ENCODE measurements at regions not wholly inside any gene's neighbourhood (a gene's known extent, or its start where the extent isn't known, plus 50 kb on each side); places are given as distances from the start of the nearest gene placed in this dataset.
A peak's percentile ranks its signal among the peaks of the same experiment; 100 is the strongest.

GRCh38 chr3:152210697-152211096 lies 58.0 kb upstream of the MBNL1 start:
- Histone ChIP-seq H2BK15ac (ENCODE audit: low read depth, poor library complexity, severe bottlenecking) (no peak overlapping the region), H2AFZ (ENCODE audit: low read depth, low read length) (no peak overlapping the region), H2BK12ac (ENCODE audit: low read length in 2 of 2) (no peak overlapping the region), H3K27me3 (ENCODE audit: control insufficient read depth in 1 of 2, insufficient read depth in 1 of 2, low read length in 2 of 2) (no peaks in the 10 kb centered on the region), H2AK5ac (ENCODE audit: low read length, severe bottlenecking) (no peak overlapping the region), H3K4me3 (ENCODE audit: insufficient read depth in 1 of 2, low read depth in 1 of 2, low read length in 2 of 2) (no peak overlapping the region), H2BK120ac (ENCODE audit: low read depth, low read length) (no peak overlapping the region), H3K36me3 (ENCODE audit: control insufficient read depth in 1 of 2, insufficient read depth in 2 of 2, low read depth in 1 of 2, low read length in 2 of 2) (no peaks in the 10 kb centered on the region), H4K8ac (ENCODE audit: low read length) (no peak overlapping the region), H3K23ac (ENCODE audit: low read length in 2 of 2) (no peak overlapping the region), H3K14ac (ENCODE audit: low read length in 2 of 2) (no peak overlapping the region), H3K9me3 (ENCODE audit: control insufficient read depth, low read length) (no peaks in the 10 kb centered on the region), H4K91ac (ENCODE audit: low read length) (no peak overlapping the region), H3K4me2 (ENCODE audit: low read length, poor library complexity, severe bottlenecking) (no peak overlapping the region), H3K4me1 (ENCODE audit: control insufficient read depth, insufficient read depth, low read depth, low read length) (peaks cover 2% of the 10 kb centered on the region), H3K79me1 (replicated peaks; ENCODE audit: low read length, poor library complexity, severe bottlenecking) (peaks cover 2% of the 10 kb centered on the region), H3K9ac (ENCODE audit: low read length) (no peak overlapping the region), H3K18ac (ENCODE audit: low read depth in 1 of 2, low read length in 2 of 2) (no peak overlapping the region), H3K4ac (ENCODE audit: low read depth in 1 of 2, low read length in 2 of 2) (no peak overlapping the region), H3K27ac (ENCODE audit: low read length, poor library complexity, severe bottlenecking) (no peak overlapping the region), H2BK5ac (ENCODE audit: low read depth, low read length, poor library complexity, severe bottlenecking) (no peak overlapping the region)
- no peak for DNase-seq
- WGBS, result 100% methylated on average over 2 of the region's 2 CpGs

GRCh38 chr3:152211655-152212054 lies 57.1 kb upstream of the MBNL1 start:
- Histone ChIP-seq H3K79me1 (replicated peaks; ENCODE audit: low read length, poor library complexity, severe bottlenecking) (no peaks in the 10 kb centered on the region), H3K9me3 (ENCODE audit: control insufficient read depth, low read length) (no peaks in the 10 kb centered on the region), H2AFZ (ENCODE audit: low read depth, low read length) (no peak overlapping the region), H3K27me3 (ENCODE audit: control insufficient read depth in 1 of 2, insufficient read depth in 1 of 2, low read length in 2 of 2) (no peaks in the 10 kb centered on the region), H3K36me3 (ENCODE audit: control insufficient read depth in 1 of 2, insufficient read depth in 2 of 2, low read depth in 1 of 2, low read length in 2 of 2) (no peaks in the 10 kb centered on the region), H3K4me2 (ENCODE audit: low read length, poor library complexity, severe bottlenecking) (no peak overlapping the region), H3K14ac (ENCODE audit: low read length in 2 of 2) (no peak overlapping the region), H2BK12ac (ENCODE audit: low read length in 2 of 2) (no peak overlapping the region), H3K27ac (ENCODE audit: low read length, poor library complexity, severe bottlenecking) (no peak overlapping the region), H4K8ac (ENCODE audit: low read length) (no peak overlapping the region), H2AK5ac (ENCODE audit: low read length, severe bottlenecking) (no peak overlapping the region), H3K18ac (ENCODE audit: low read depth in 1 of 2, low read length in 2 of 2) (no peak overlapping the region), H3K4me1 (ENCODE audit: control insufficient read depth, insufficient read depth, low read depth, low read length) (no peaks in the 10 kb centered on the region), H3K4me3 (ENCODE audit: insufficient read depth in 1 of 2, low read depth in 1 of 2, low read length in 2 of 2) (no peak overlapping the region), H3K4ac (ENCODE audit: low read depth in 1 of 2, low read length in 2 of 2) (no peak overlapping the region), H2BK120ac (ENCODE audit: low read depth, low read length) (no peak overlapping the region), H3K9ac (ENCODE audit: low read length) (no peak overlapping the region), H2BK5ac (ENCODE audit: low read depth, low read length, poor library complexity, severe bottlenecking) (no peak overlapping the region), H4K91ac (ENCODE audit: low read length) (no peak overlapping the region), H2BK15ac (ENCODE audit: low read depth, poor library complexity, severe bottlenecking) (no peak overlapping the region), H3K23ac (ENCODE audit: low read length in 2 of 2) (no peak overlapping the region)
- WGBS, result no CpG with 5 or more reads among the region's 1 CpG
- DNase-seq, result no peak

- Histone ChIP-seq H3K4me2 (ENCODE audit: low read length, poor library complexity, severe bottlenecking) (no peak overlapping the region), H2BK5ac (ENCODE audit: low read depth, low read length, poor library complexity, severe bottlenecking) (no peak overlapping the region), H3K18ac (ENCODE audit: low read depth in 1 of 2, low read length in 2 of 2) (no peak overlapping the region), H3K9ac (ENCODE audit: low read length) (no peak overlapping the region), H3K36me3 (ENCODE audit: control insufficient read depth in 1 of 2, insufficient read depth in 2 of 2, low read depth in 1 of 2, low read length in 2 of 2) (no peaks in the 10 kb centered on the region), H3K27me3 (ENCODE audit: control insufficient read depth in 1 of 2, insufficient read depth in 1 of 2, low read length in 2 of 2) (no peaks in the 10 kb centered on the region), H2BK12ac (ENCODE audit: low read length in 2 of 2) (no peak overlapping the region), H2BK120ac (ENCODE audit: low read depth, low read length) (no peak overlapping the region), H4K91ac (ENCODE audit: low read length) (no peak overlapping the region), H3K4me3 (ENCODE audit: insufficient read depth in 1 of 2, low read depth in 1 of 2, low read length in 2 of 2) (no peak overlapping the region), H3K27ac (ENCODE audit: low read length, poor library complexity, severe bottlenecking) (no peak overlapping the region), H3K4ac (ENCODE audit: low read depth in 1 of 2, low read length in 2 of 2) (no peak overlapping the region), H3K79me1 (replicated peaks; ENCODE audit: low read length, poor library complexity, severe bottlenecking) (no peaks in the 10 kb centered on the region), H3K23ac (ENCODE audit: low read length in 2 of 2) (no peak overlapping the region), H2AFZ (ENCODE audit: low read depth, low read length) (no peak overlapping the region), H3K14ac (ENCODE audit: low read length in 2 of 2) (no peak overlapping the region), H2AK5ac (ENCODE audit: low read length, severe bottlenecking) (no peak overlapping the region), H4K8ac (ENCODE audit: low read length) (no peak overlapping the region), H3K9me3 (ENCODE audit: control insufficient read depth, low read length) (no peaks in the 10 kb centered on the region), H2BK15ac (ENCODE audit: low read depth, poor library complexity, severe bottlenecking) (no peak overlapping the region), H3K4me1 (ENCODE audit: control insufficient read depth, insufficient read depth, low read depth, low read length) (no peaks in the 10 kb centered on the region)
- peak; percentile 43 for DNase-seq
Measured at GRCh38 chr3:152213203-152213602, 55.5 kb upstream of the MBNL1 start.

DNA sequence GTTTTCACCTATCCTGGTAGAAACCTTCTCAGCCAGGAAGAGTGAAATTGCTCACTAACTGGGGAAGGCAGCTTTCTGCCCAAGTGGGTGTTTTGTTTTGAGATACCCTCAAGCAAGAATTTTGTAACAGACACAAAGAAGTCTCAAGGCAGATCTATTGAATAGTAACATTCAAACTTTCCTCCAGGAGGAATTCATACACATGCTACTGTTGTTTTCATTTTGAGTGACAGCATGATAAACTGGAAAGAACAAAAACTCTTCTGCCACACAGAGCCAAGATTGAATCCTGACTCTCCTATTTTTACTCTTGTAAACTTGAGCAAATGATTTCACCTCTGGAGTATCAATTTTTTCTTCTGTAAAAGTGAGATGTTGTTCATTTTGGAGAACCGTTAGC lies 54.8 kb upstream of the MBNL1 start:
- Histone ChIP-seq H2BK12ac (ENCODE audit: low read length in 2 of 2) (no peak overlapping the region), H3K14ac (ENCODE audit: low read length in 2 of 2) (no peak overlapping the region), H3K4ac (ENCODE audit: low read depth in 1 of 2, low read length in 2 of 2) (no peak overlapping the region), H3K18ac (ENCODE audit: low read depth in 1 of 2, low read length in 2 of 2) (no peak overlapping the region), H2AFZ (ENCODE audit: low read depth, low read length) (no peak overlapping the region), H3K4me1 (ENCODE audit: control insufficient read depth, insufficient read depth, low read depth, low read length) (no peaks in the 10 kb centered on the region), H3K23ac (ENCODE audit: low read length in 2 of 2) (no peak overlapping the region), H2BK120ac (ENCODE audit: low read depth, low read length) (no peak overlapping the region), H4K91ac (ENCODE audit: low read length) (no peak overlapping the region), H3K36me3 (ENCODE audit: control insufficient read depth in 1 of 2, insufficient read depth in 2 of 2, low read depth in 1 of 2, low read length in 2 of 2) (no peaks in the 10 kb centered on the region), H3K4me2 (ENCODE audit: low read length, poor library complexity, severe bottlenecking) (no peak overlapping the region), H3K27ac (ENCODE audit: low read length, poor library complexity, severe bottlenecking) (no peak overlapping the region), H2AK5ac (ENCODE audit: low read length, severe bottlenecking) (no peak overlapping the region), H2BK5ac (ENCODE audit: low read depth, low read length, poor library complexity, severe bottlenecking) (no peak overlapping the region), H4K8ac (ENCODE audit: low read length) (no peak overlapping the region), H3K9me3 (ENCODE audit: control insufficient read depth, low read length) (no peaks in the 10 kb centered on the region), H3K27me3 (ENCODE audit: control insufficient read depth in 1 of 2, insufficient read depth in 1 of 2, low read length in 2 of 2) (no peaks in the 10 kb centered on the region), H3K9ac (ENCODE audit: low read length) (no peak overlapping the region), H2BK15ac (ENCODE audit: low read depth, poor library complexity, severe bottlenecking) (no peak overlapping the region), H3K79me1 (replicated peaks; ENCODE audit: low read length, poor library complexity, severe bottlenecking) (no peaks in the 10 kb centered on the region), H3K4me3 (ENCODE audit: insufficient read depth in 1 of 2, low read depth in 1 of 2, low read length in 2 of 2) (no peak overlapping the region)
- DNase-seq, result no peak
- WGBS, result no CpG with 5 or more reads among the region's 1 CpG
